CD4-positive, CD25-positive, alpha-beta regulatory T cell (primary cell): ENCODE measurements at regions not wholly inside any gene's neighbourhood (a gene's known extent, or its start where the extent isn't known, plus 50 kb on each side); places are given as distances from the start of the nearest gene placed in this dataset.

ENCODE experiments used
- ATAC-seq, 2 donors: fragments of 150-1000 bp; cut with Tn5 transposase; one replicate each; pipeline ENCODE4 v1.10.0; 2021; ENCODE audit warnings: low read depth in 2 of 2, moderate number of reproducible peaks in 2 of 2, moderate library complexity in 1 of 2
- DNase-seq, 3 donors: peaks; one replicate each; pipeline versions ENCODE4 v3.0.0 to v3.0.0-alpha.2; 2012 to 2022; ENCODE audit warnings: mixed read lengths in 1 of 3
- H3K27ac ChIP-seq: one replicate; pipeline ENCODE4 v1.7.0; 2013; ENCODE audit warnings: mild to moderate bottlenecking, low read length; ENCODE audit not compliant: insufficient read depth, poor library complexity, severe bottlenecking
- H3K27me3 ChIP-seq: one replicate; pipeline ENCODE4 v1.7.0; 2013; ENCODE audit warnings: low read length; ENCODE audit not compliant: control insufficient read depth, insufficient read depth
- H3K36me3 ChIP-seq: one replicate; pipeline ENCODE4 v1.7.0; 2013; ENCODE audit warnings: mild to moderate bottlenecking, low read length, moderate library complexity; ENCODE audit not compliant: control insufficient read depth, insufficient read depth
- H3K4me1 ChIP-seq: 2 replicates; pipeline ENCODE4 v1.7.0; 2013; ENCODE audit warnings: mild to moderate bottlenecking, low read length; ENCODE audit not compliant: insufficient read depth, control insufficient read depth, poor library complexity, severe bottlenecking
- H3K4me3 ChIP-seq: one replicate; pipeline ENCODE4 v1.7.0; 2013; ENCODE audit warnings: low read depth, mild to moderate bottlenecking, low read length, moderate library complexity
- H3K9me3 ChIP-seq, 2 experiments: 1 replicate in 1 of 2; 2 replicates in 1 of 2; pipeline ENCODE4 v1.7.0; 2013; ENCODE audit warnings: low read length in 2 of 2, mild to moderate bottlenecking in 1 of 2, moderate library complexity in 1 of 2; ENCODE audit not compliant: control insufficient read depth in 2 of 2
- H3K27ac Mint-ChIP-seq, 3 donors: one replicate each; pipeline ENCODE4 v1.8.0; 2020 to 2022; ENCODE audit warnings: mild to moderate bottlenecking in 3 of 3, mixed read lengths in 3 of 3, moderate library complexity in 2 of 3
- H3K27me3 Mint-ChIP-seq: one replicate; pipeline ENCODE4 v1.8.0; 2022; ENCODE audit warnings: mild to moderate bottlenecking, mixed read lengths
- H3K36me3 Mint-ChIP-seq: one replicate; pipeline ENCODE4 v1.8.0; 2020; ENCODE audit warnings: mixed read lengths
- H3K4me1 Mint-ChIP-seq, 4 donors: one replicate each; pipeline ENCODE4 v1.8.0; 2020 to 2022; ENCODE audit warnings: mixed read lengths in 4 of 4, mild to moderate bottlenecking in 1 of 4
- H3K4me3 Mint-ChIP-seq, 4 donors: one replicate each; pipeline ENCODE4 v1.8.0; 2020 to 2022; ENCODE audit warnings: mild to moderate bottlenecking in 4 of 4, mixed read lengths in 4 of 4, moderate library complexity in 3 of 4
- H3K9me3 Mint-ChIP-seq, 7 donors: one replicate each; pipeline ENCODE4 v1.8.0; 2020 to 2022; ENCODE audit warnings: mixed read lengths in 7 of 7, mild to moderate bottlenecking in 3 of 7, moderate library complexity in 2 of 7

- H3K27me3 ChIP-seq, result no peaks in the 10 kb centered on the region
- H3K4me3 ChIP-seq, result no peak overlapping the region
- peaks cover 13% of the 10 kb centered on the region for H3K4me1 ChIP-seq
- H3K27ac ChIP-seq, result no peak overlapping the region
- no peak for ATAC-seq
- H3K9me3 Mint-ChIP-seq, result no peaks in the 10 kb centered on the region
- DNase-seq, result no peak
- no peaks in the 10 kb centered on the region for H3K36me3 Mint-ChIP-seq
- no peaks in the 10 kb centered on the region for H3K36me3 ChIP-seq
- H3K4me1 Mint-ChIP-seq, result peaks cover 0 to 48% (median 20%) of the 10 kb centered on the region in 4 donors
- H3K27me3 Mint-ChIP-seq, result peaks cover 9% of the 10 kb centered on the region
- H3K27ac Mint-ChIP-seq, result no peak overlapping the region
- H3K4me3 Mint-ChIP-seq, result no peak overlapping the region
- H3K9me3 ChIP-seq, result no peaks in the 10 kb centered on the region
Observed at GRCh38 chr12:107351109-107351508, 257.8 kb upstream of the CRY1 start.

GRCh38 chr12:107351713-107352112, 258.4 kb upstream of the CRY1 start:
- ATAC-seq (no peak), DNase-seq (no peak)
- Histone ChIP-seq H3K9me3 (no peaks in the 10 kb centered on the region), H3K36me3 (no peaks in the 10 kb centered on the region), H3K4me3 (no peak overlapping the region), H3K27me3 (no peaks in the 10 kb centered on the region), H3K4me1 (peaks cover 13% of the 10 kb centered on the region), H3K27ac (no peak overlapping the region)
- Mint-ChIP-seq H3K27ac (peak overlapping the region; percentile 52 to 78 (median 75)), H3K27me3 (peaks cover 9% of the 10 kb centered on the region), H3K36me3 (no peaks in the 10 kb centered on the region), H3K9me3 (no peaks in the 10 kb centered on the region), H3K4me3 (peak overlapping the region in 1 of 4 donors; percentile 21), H3K4me1 (peaks cover 0 to 43% (median 20%) of the 10 kb centered on the region in 4 donors)

GRCh38 chr12:107352347-107353081, 259.2 kb upstream of the CRY1 start:
- no peak overlapping the region for H3K4me3 ChIP-seq
- H3K27me3 ChIP-seq, result no peaks in the 10 kb centered on the region
- Mint-ChIP-seq H3K27me3 (peaks cover 7% of the 10 kb centered on the region), H3K4me1 (peaks cover 0 to 39% (median 19%) of the 10 kb centered on the region in 4 donors), H3K9me3 (no peaks in the 10 kb centered on the region), H3K4me3 (peak overlapping the region in 1 of 4 donors; percentile 63), H3K27ac (peak overlapping the region; percentile 75 to 78 (median 76)), H3K36me3 (no peaks in the 10 kb centered on the region)
- no peaks in the 10 kb centered on the region for H3K36me3 ChIP-seq
- no peak overlapping the region for H3K27ac ChIP-seq
- no peaks in the 10 kb centered on the region for H3K9me3 ChIP-seq
- ATAC-seq (peak; percentile 34 to 46), DNase-seq (peak in 1 of 3 donors; percentile 39)
- H3K4me1 ChIP-seq, result peaks cover 13% of the 10 kb centered on the region

- no peak for DNase-seq
- Mint-ChIP-seq H3K27me3 (peaks cover 4% of the 10 kb centered on the region), H3K36me3 (peaks cover 5% of the 10 kb centered on the region), H3K4me1 (peaks cover 0 to 32% (median 18%) of the 10 kb centered on the region in 4 donors), H3K4me3 (no peak overlapping the region), H3K27ac (peak overlapping the region in 1 of 3 donors; percentile 75), H3K9me3 (no peaks in the 10 kb centered on the region)
- Histone ChIP-seq H3K27ac (no peak overlapping the region), H3K4me1 (peaks cover 13% of the 10 kb centered on the region), H3K36me3 (no peaks in the 10 kb centered on the region), H3K27me3 (no peaks in the 10 kb centered on the region), H3K4me3 (no peak overlapping the region), H3K9me3 (no peaks in the 10 kb centered on the region)
- ATAC-seq, result no peak
Observed at GRCh38 chr12:107353312-107353711, 260.0 kb upstream of the CRY1 start.

GRCh38 chr12:107355004-107355565, 261.7 kb upstream of the CRY1 start:
- H3K27me3 Mint-ChIP-seq, result peaks cover 4% of the 10 kb centered on the region
- no peak overlapping the region for H3K27ac Mint-ChIP-seq
- Histone ChIP-seq H3K4me1 (peaks cover 13% of the 10 kb centered on the region), H3K4me3 (no peak overlapping the region), H3K36me3 (no peaks in the 10 kb centered on the region), H3K27ac (no peak overlapping the region), H3K9me3 (no peaks in the 10 kb centered on the region), H3K27me3 (no peaks in the 10 kb centered on the region)
- DNase-seq, result no peak
- no peaks in the 10 kb centered on the region for H3K9me3 Mint-ChIP-seq
- peak overlapping the region in 1 of 4 donors; percentile 53 for H3K4me3 Mint-ChIP-seq
- ATAC-seq, result no peak
- peaks cover 5% of the 10 kb centered on the region for H3K36me3 Mint-ChIP-seq
- H3K4me1 Mint-ChIP-seq, result peaks cover 0 to 35% (median 20%) of the 10 kb centered on the region in 4 donors

- peak overlapping the region in 1 of 3 donors; percentile 5 for H3K27ac Mint-ChIP-seq
- H3K4me1 Mint-ChIP-seq, result peaks cover 0 to 36% (median 20%) of the 10 kb centered on the region in 4 donors
- H3K27ac ChIP-seq, result no peak overlapping the region
- DNase-seq (no peak), ATAC-seq (no peak)
- H3K27me3 ChIP-seq, result no peaks in the 10 kb centered on the region
- peaks cover 5% of the 10 kb centered on the region for H3K36me3 Mint-ChIP-seq
- H3K9me3 Mint-ChIP-seq, result no peaks in the 10 kb centered on the region
- peaks cover 4% of the 10 kb centered on the region for H3K27me3 Mint-ChIP-seq
- no peak overlapping the region for H3K4me3 Mint-ChIP-seq
- H3K4me3 ChIP-seq, result no peak overlapping the region
- no peaks in the 10 kb centered on the region for H3K36me3 ChIP-seq
- H3K4me1 ChIP-seq, result peaks cover 13% of the 10 kb centered on the region
- no peaks in the 10 kb centered on the region for H3K9me3 ChIP-seq
Observed at GRCh38 chr12:107355612-107356011, 262.3 kb upstream of the CRY1 start.

- Histone ChIP-seq H3K36me3 (no peaks in the 10 kb centered on the region), H3K9me3 (no peaks in the 10 kb centered on the region), H3K27ac (no peak overlapping the region), H3K4me1 (peaks cover 13% of the 10 kb centered on the region), H3K4me3 (no peak overlapping the region), H3K27me3 (no peaks in the 10 kb centered on the region)
- DNase-seq (peak in 1 of 3 donors; percentile 27), ATAC-seq (peak in 1 of 2 donors; percentile 35)
- Mint-ChIP-seq H3K27me3 (peaks cover 2% of the 10 kb centered on the region), H3K4me1 (peaks cover 0 to 38% (median 20%) of the 10 kb centered on the region in 4 donors), H3K4me3 (no peak overlapping the region), H3K27ac (no peak overlapping the region), H3K9me3 (no peaks in the 10 kb centered on the region), H3K36me3 (peaks cover 5% of the 10 kb centered on the region)
Observed at GRCh38 chr12:107356266-107356936, 263.1 kb upstream of the CRY1 start.
